GM12878 (cell line): ENCODE measurements at regions not wholly inside any gene's neighbourhood (a gene's known extent, or its start where the extent isn't known, plus 50 kb on each side); places are given as distances from the start of the nearest gene placed in this dataset.

ENCODE experiments used
- ATAC-seq: fragments of 200-7000 bp; cut with Tn5 transposase; 3 replicates; pipeline ENCODE4 v1.9.1; 2020; ENCODE audit warnings: mild to moderate bottlenecking, moderate library complexity
- BruUV-seq: library from RNA; stranded (reverse); fragments of 400-500 nt; replicated peaks from 2 replicates; lab custom pipeline; 2021; lab: Mats Ljungman, UMichigan
- CTCF ChIA-PET: fragments of 300-600 bp; sonication (Branson Sonifier 250); formaldehyde crosslinking; extraction: SDS; loops from one replicate; lab custom pipeline; 2021; ENCODE audit warnings: inconsistent platforms; lab: Yijun Ruan, JAX
- POLR2A ChIA-PET: fragments of 350-600 bp; formaldehyde crosslinking; extraction: SDS; loops from one replicate; lab custom pipeline; 2021; ENCODE audit warnings: inconsistent platforms; lab: Charles Lee
- RAD21 ChIA-PET: fragments of 300-600 bp; sonication (Branson Sonifier 250); formaldehyde crosslinking; loops from one replicate; lab custom pipeline; 2023; ENCODE audit warnings: antibody characterized with exemption; ENCODE audit not compliant: unreplicated experiment; lab: Charles Lee
- SMC1A ChIA-PET: fragments of 300-600 bp; sonication (Branson Sonifier 250); formaldehyde crosslinking; loops from one replicate; lab custom pipeline; 2023; ENCODE audit not compliant: unreplicated experiment, uncharacterized antibody; lab: Charles Lee
- DNase-seq: peaks from one replicate; pipeline ENCODE4 v3.0.0-alpha.2; 2011; ENCODE audit warnings: low read depth, low spot score
- FAIRE-seq: peaks from 3 replicates; lab custom pipeline; 2011; peaks lifted over from hg19 to GRCh38; lab: Jason Lieb, UNC
- H2AFZ ChIP-seq: 2 replicates; pipeline ENCODE4 v1.6.0; 2011; ENCODE audit warnings: low read depth, low read length, control low read depth; ENCODE audit not compliant: control insufficient read depth
- H3K27ac ChIP-seq: 2 replicates; pipeline ENCODE4 v1.5.1; 2011; ENCODE audit warnings: control low read depth; ENCODE audit not compliant: control insufficient read depth, insufficient read depth
- H3K27me3 ChIP-seq, 2 experiments: replicated peaks in 1 of 2; 2 replicates each; pipeline versions ENCODE4 v1.6.0 to v1.6.1; 2011; ENCODE audit warnings: low read length in 1 of 2; ENCODE audit not compliant: control insufficient read depth in 2 of 2, insufficient read depth in 2 of 2
- H3K36me3 ChIP-seq, 2 experiments: 2 replicates each; pipeline ENCODE4 v1.5.1; 2011; ENCODE audit warnings: low read length in 1 of 2; ENCODE audit not compliant: control insufficient read depth in 2 of 2, insufficient read depth in 2 of 2
- H3K4me1 ChIP-seq: 2 replicates; pipeline ENCODE4 v1.6.1; 2011; ENCODE audit warnings: mild to moderate bottlenecking, low read length, moderate library complexity, mixed read lengths; ENCODE audit not compliant: control insufficient read depth, insufficient read depth
- H3K4me2 ChIP-seq: 2 replicates; pipeline ENCODE4 v1.6.0; 2011; ENCODE audit warnings: control low read depth; ENCODE audit not compliant: control insufficient read depth, insufficient read depth
- H3K4me3 ChIP-seq: fragments of 200-600 bp; sonication (generic); 2 replicates; pipeline ENCODE4 v1.5.1; 2016
- H3K79me2 ChIP-seq: 2 replicates; pipeline ENCODE4 v1.6.0; 2011; ENCODE audit warnings: low read length; ENCODE audit not compliant: control insufficient read depth, insufficient read depth
- H3K9ac ChIP-seq: 2 replicates; pipeline ENCODE4 v1.8.0; 2011; ENCODE audit warnings: low read length, control low read depth, mixed read lengths; ENCODE audit not compliant: control insufficient read depth, insufficient read depth
- H3K9me3 ChIP-seq: replicated peaks from 3 replicates; pipeline ENCODE4 v1.5.1; 2011; ENCODE audit warnings: mild to moderate bottlenecking, low read length; ENCODE audit not compliant: control insufficient read depth, insufficient read depth
- H4K20me1 ChIP-seq: 2 replicates; pipeline ENCODE4 v1.6.0; 2011; ENCODE audit not compliant: control insufficient read depth, insufficient read depth
- CBX3 ChIP-seq: fragments of 200-600 bp; sonication (generic); IDR thresholded peaks from 2 replicates; pipeline ENCODE4 v1.6.1; 2016; ENCODE audit warnings: low read depth, borderline replicate concordance
- GABPA ChIP-seq: IDR thresholded peaks from 2 replicates; pipeline ENCODE4 v1.6.1; 2014; ENCODE audit warnings: antibody characterized with exemption, low read depth, mild to moderate bottlenecking, inconsistent platforms
- KAT2A ChIP-seq: conservative IDR thresholded peaks from 2 replicates; pipeline ENCODE4 v1.6.1; 2011; ENCODE audit warnings: low read depth, low read length; ENCODE audit not compliant: control insufficient read depth
- MTA2 ChIP-seq: fragments of 450-650 bp; IDR thresholded peaks from 2 replicates; pipeline ENCODE4 v1.6.1; 2016; ENCODE audit warnings: low read depth, mild to moderate bottlenecking, moderate library complexity
- MTA3 ChIP-seq: IDR thresholded peaks from 2 replicates; pipeline ENCODE4 v1.6.1; 2012; ENCODE audit warnings: low read length, inconsistent platforms, borderline replicate concordance
- NR2C1 ChIP-seq: fragments of 450-650 bp; IDR thresholded peaks from 2 replicates; pipeline ENCODE4 v1.6.1; 2017; ENCODE audit warnings: antibody characterized with exemption, mild to moderate bottlenecking, moderate library complexity
- RAD21 ChIP-seq: IDR thresholded peaks from 2 replicates; pipeline ENCODE4 v1.6.1; 2011; ENCODE audit warnings: mild to moderate bottlenecking, low read depth, low read length, moderate library complexity; ENCODE audit not compliant: insufficient read depth
- RAD51 ChIP-seq: fragments of 450-650 bp; IDR thresholded peaks from 2 replicates; pipeline ENCODE4 v1.6.1; 2016; ENCODE audit warnings: moderate library complexity, mild to moderate bottlenecking, inconsistent platforms
- RBBP5 ChIP-seq: fragments of 200-600 bp; sonication (generic); conservative IDR thresholded peaks from 2 replicates; pipeline ENCODE4 v1.6.1; 2016
- RFX5 ChIP-seq: IDR thresholded peaks from 2 replicates; pipeline ENCODE4 v1.6.1; 2011; ENCODE audit warnings: low read depth, low read length, improper control_type of control experiment
- SPI1 ChIP-seq: IDR thresholded peaks from 2 replicates; pipeline ENCODE4 v1.6.1; 2011; ENCODE audit warnings: low read depth, mild to moderate bottlenecking, low read length, moderate library complexity, borderline replicate concordance; ENCODE audit not compliant: insufficient read depth
- SRF ChIP-seq, 2 experiments: IDR thresholded peaks; 2 replicates each; pipeline ENCODE4 v1.6.1; 2011; ENCODE audit warnings: low read depth in 2 of 2, low read length in 2 of 2, mild to moderate bottlenecking in 1 of 2, moderate library complexity in 1 of 2
- ZBTB40 ChIP-seq: fragments of 450-650 bp; IDR thresholded peaks from 2 replicates; pipeline ENCODE4 v1.6.1; 2016; ENCODE audit warnings: mild to moderate bottlenecking, moderate library complexity, borderline replicate concordance
- WGBS: methylation state at CpG from one replicate; pipeline ENCODE4 v1.1.6; 2016; ENCODE audit warnings: low lambda C conversion rate; ENCODE audit not compliant: insufficient replicate concordance, insufficient coverage; ENCODE audit errors: missing lambda C conversion rate; 5-methylcytosine and 5-hydroxymethylcytosine counted together
- in situ Hi-C: fragments of 300-500 bp; cut with MboI; formaldehyde crosslinking; loops from 9 replicates; pipeline ENCODE4 v1.14.3; 2018; ENCODE audit warnings: mixed read lengths
- intact Hi-C: fragments of 100-400 bp; cut with micrococcal nuclease; formaldehyde crosslinking; loops from one replicate; pipeline ENCODE4 v1.14.2; 2022; ENCODE audit not compliant: unreplicated experiment
- TF ChIP-seq, protein P1 (sequence below): fragments of 450-650 bp; IDR thresholded peaks from 2 replicates; pipeline ENCODE4 v1.6.1; 2017; ENCODE audit warnings: antibody characterized with exemption, mild to moderate bottlenecking, moderate library complexity
- TF ChIP-seq, protein P2 (sequence below): fragments of 450-650 bp; formaldehyde crosslinking; IDR thresholded peaks from 2 replicates; pipeline ENCODE4 v1.5.0; 2022; ENCODE audit warnings: mild to moderate bottlenecking, missing genetic modification characterization

DNA sequence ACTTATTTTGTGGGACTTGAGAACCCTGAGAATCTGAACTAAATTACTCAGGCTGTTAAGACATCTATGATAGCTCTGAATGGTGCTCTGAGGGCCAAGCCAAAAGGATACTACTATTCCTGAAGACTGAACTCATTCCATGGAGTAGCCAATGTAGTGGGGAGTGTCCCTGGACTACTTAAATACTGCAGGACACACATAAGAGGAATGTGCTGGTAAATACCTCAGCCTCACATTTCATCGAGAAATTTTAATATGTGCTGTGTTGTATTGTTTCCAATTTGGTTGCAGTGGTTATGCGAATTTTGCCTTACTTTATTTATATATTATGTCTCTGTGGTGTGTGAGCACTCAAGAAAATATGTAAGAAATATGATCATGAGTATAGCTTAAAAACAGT is 264.4 kb upstream of the FIGN start:
- no peaks in the 10 kb centered on the region for H3K9me3 ChIP-seq
- WGBS: 25% methylated on average over 2 of the region's 2 CpGs
- H3K27ac ChIP-seq: no peak overlapping the region
- no peaks in the 10 kb centered on the region; a peak in 1 of 4 replicates for H3K27me3 ChIP-seq
- no peak overlapping the region for H3K4me2 ChIP-seq
- ChIA-PET SMC1A (interaction anchor here (0.5 kb wide), 1 partner anchor 262 kb away, joined by 5 read pairs; no protein-coding TSS in a partner anchor), POLR2A (interaction anchor here (0.9 kb wide), 1 partner anchor 11 kb away, joined by 3 read pairs; no protein-coding TSS in a partner anchor), RAD21 (no interaction called here), CTCF (no interaction called here)
- H3K36me3 ChIP-seq: no peaks in the 10 kb centered on the region
- H2AFZ ChIP-seq: no peak overlapping the region
- BruUV-seq: no TSS peak
- intact Hi-C loops (no loop called here), in situ Hi-C loops (no loop called here)
- no peaks in the 10 kb centered on the region for H3K79me2 ChIP-seq
- FAIRE-seq (no peak), ATAC-seq (no peak), DNase-seq (no peak)
- H3K9ac ChIP-seq: no peak overlapping the region
- H4K20me1 ChIP-seq: no peaks in the 10 kb centered on the region
- no peaks in the 10 kb centered on the region for H3K4me1 ChIP-seq
- no peak overlapping the region for H3K4me3 ChIP-seq
- TF ChIP-seq KAT2A (no peak), RBBP5 (no peak), MTA3 (no peak), RFX5 (no peak), SPI1 (no peak), ZBTB40 (no peak), NR2C1 (no peak), GABPA (no peak), RAD21 (no peak), MTA2 (no peak), SRF (IDR thresholded peaks at IDR 0.05; ENCODE audit: low read depth in 2 of 2, low read length in 2 of 2) (no peak), RAD51 (no peak), CBX3 (no peak)
- TF ChIP-seq, protein P1, sequence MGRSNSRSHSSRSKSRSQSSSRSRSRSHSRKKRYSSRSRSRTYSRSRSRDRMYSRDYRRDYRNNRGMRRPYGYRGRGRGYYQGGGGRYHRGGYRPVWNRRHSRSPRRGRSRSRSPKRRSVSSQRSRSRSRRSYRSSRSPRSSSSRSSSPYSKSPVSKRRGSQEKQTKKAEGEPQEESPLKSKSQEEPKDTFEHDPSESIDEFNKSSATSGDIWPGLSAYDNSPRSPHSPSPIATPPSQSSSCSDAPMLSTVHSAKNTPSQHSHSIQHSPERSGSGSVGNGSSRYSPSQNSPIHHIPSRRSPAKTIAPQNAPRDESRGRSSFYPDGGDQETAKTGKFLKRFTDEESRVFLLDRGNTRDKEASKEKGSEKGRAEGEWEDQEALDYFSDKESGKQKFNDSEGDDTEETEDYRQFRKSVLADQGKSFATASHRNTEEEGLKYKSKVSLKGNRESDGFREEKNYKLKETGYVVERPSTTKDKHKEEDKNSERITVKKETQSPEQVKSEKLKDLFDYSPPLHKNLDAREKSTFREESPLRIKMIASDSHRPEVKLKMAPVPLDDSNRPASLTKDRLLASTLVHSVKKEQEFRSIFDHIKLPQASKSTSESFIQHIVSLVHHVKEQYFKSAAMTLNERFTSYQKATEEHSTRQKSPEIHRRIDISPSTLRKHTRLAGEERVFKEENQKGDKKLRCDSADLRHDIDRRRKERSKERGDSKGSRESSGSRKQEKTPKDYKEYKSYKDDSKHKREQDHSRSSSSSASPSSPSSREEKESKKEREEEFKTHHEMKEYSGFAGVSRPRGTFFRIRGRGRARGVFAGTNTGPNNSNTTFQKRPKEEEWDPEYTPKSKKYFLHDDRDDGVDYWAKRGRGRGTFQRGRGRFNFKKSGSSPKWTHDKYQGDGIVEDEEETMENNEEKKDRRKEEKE: no peak
- TF ChIP-seq, protein P2, sequence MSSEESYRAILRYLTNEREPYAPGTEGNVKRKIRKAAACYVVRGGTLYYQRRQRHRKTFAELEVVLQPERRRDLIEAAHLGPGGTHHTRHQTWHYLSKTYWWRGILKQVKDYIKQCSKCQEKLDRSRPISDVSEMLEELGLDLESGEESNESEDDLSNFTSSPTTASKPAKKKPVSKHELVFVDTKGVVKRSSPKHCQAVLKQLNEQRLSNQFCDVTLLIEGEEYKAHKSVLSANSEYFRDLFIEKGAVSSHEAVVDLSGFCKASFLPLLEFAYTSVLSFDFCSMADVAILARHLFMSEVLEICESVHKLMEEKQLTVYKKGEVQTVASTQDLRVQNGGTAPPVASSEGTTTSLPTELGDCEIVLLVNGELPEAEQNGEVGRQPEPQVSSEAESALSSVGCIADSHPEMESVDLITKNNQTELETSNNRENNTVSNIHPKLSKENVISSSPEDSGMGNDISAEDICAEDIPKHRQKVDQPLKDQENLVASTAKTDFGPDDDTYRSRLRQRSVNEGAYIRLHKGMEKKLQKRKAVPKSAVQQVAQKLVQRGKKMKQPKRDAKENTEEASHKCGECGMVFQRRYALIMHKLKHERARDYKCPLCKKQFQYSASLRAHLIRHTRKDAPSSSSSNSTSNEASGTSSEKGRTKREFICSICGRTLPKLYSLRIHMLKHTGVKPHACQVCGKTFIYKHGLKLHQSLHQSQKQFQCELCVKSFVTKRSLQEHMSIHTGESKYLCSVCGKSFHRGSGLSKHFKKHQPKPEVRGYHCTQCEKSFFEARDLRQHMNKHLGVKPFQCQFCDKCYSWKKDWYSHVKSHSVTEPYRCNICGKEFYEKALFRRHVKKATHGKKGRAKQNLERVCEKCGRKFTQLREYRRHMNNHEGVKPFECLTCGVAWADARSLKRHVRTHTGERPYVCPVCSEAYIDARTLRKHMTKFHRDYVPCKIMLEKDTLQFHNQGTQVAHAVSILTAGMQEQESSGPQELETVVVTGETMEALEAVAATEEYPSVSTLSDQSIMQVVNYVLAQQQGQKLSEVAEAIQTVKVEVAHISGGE (CRISPR knock-in tag): no peak
